B cell (primary cell): ENCODE measurements at regions not wholly inside any gene's neighbourhood (a gene's known extent, or its start where the extent isn't known, plus 50 kb on each side); places are given as distances from the start of the nearest gene placed in this dataset.

Experiments used
- ATAC-seq: fragments of 200-7000 bp; cut with Tn5 transposase; one replicate; pipeline ENCODE4 v1.10.0; 2021; ENCODE audit warnings: low read depth, mild to moderate bottlenecking, moderate number of reproducible peaks, moderate library complexity
- CTCF ChIA-PET: fragments of 350-600 bp; sonication (Branson Sonifier 250); formaldehyde crosslinking; loops from one replicate; lab custom pipeline; 2021; ENCODE audit warnings: antibody characterized with exemption, inconsistent platforms; lab: Charles Lee
- POLR2A ChIA-PET: fragments of 350-600 bp; sonication (Branson Sonifier 250); formaldehyde crosslinking; loops from one replicate; lab custom pipeline; 2021; ENCODE audit warnings: antibody characterized with exemption; lab: Charles Lee
- DNase-seq: peaks from one replicate; pipeline ENCODE4 v3.0.0; 2013
- H2AFZ ChIP-seq: 2 replicates; pipeline ENCODE4 v1.6.1; 2012; ENCODE audit warnings: mild to moderate bottlenecking, low read depth, low read length; ENCODE audit not compliant: insufficient read depth, poor library complexity, severe bottlenecking
- H3K27ac ChIP-seq, 2 donors: 1 replicate in 1 of 2; 2 replicates in 1 of 2; pipeline ENCODE4 v1.5.1; 2012 to 2013; ENCODE audit warnings: low read length in 2 of 2, mild to moderate bottlenecking in 2 of 2, moderate library complexity in 1 of 2
- H3K27me3 ChIP-seq, 4 experiments: fragments of 200-600 bp in 1 of 4; sonication (generic) in 1 of 4; replicated peaks in 1 of 4; 1 replicate in 2 of 4; 2 replicates in 2 of 4; pipeline versions ENCODE4 v1.6.1 to v1.7.0; 2013 to 2016; ENCODE audit warnings: low read length in 3 of 4, mild to moderate bottlenecking in 2 of 4, mixed read lengths in 1 of 4, moderate library complexity in 1 of 4; ENCODE audit not compliant: insufficient read depth in 4 of 4, control insufficient read depth in 3 of 4; ENCODE audit errors: control extremely low read depth in 1 of 4
- H3K36me3 ChIP-seq, 2 experiments: replicated peaks in 1 of 2; 1 replicate in 1 of 2; 2 replicates in 1 of 2; pipeline versions ENCODE4 v1.6.1 to v1.7.1; 2013; ENCODE audit warnings: low read length in 1 of 2; ENCODE audit not compliant: insufficient read depth in 2 of 2, control insufficient read depth in 1 of 2; ENCODE audit errors: control extremely low read depth in 1 of 2, extremely low read depth in 1 of 2
- H3K4me1 ChIP-seq, 2 donors: fragments of 200-600 bp in 1 of 2; sonication (generic) in 1 of 2; 1 replicate in 1 of 2; 2 replicates in 1 of 2; pipeline versions ENCODE4 v1.5.1 to v1.6.1; 2013 to 2017; ENCODE audit warnings: low read length in 2 of 2; ENCODE audit not compliant: control insufficient read depth in 2 of 2, insufficient read depth in 2 of 2
- H3K4me2 ChIP-seq: replicated peaks from 2 replicates; pipeline ENCODE3; 2012; ENCODE audit warnings: mild to moderate bottlenecking, low read depth, low read length; ENCODE audit not compliant: poor library complexity, severe bottlenecking
- H3K4me3 ChIP-seq, 5 experiments: fragments of 200-600 bp in 1 of 5; sonication (generic) in 1 of 5; 1 replicate in 3 of 5; 2 replicates in 2 of 5; pipeline versions ENCODE4 v1.5.1 to v1.7.0; 2011 to 2016; ENCODE audit warnings: low read length in 4 of 5, mild to moderate bottlenecking in 4 of 5, low read depth in 2 of 5, control low read depth in 1 of 5, moderate library complexity in 1 of 5; ENCODE audit not compliant: insufficient read depth in 1 of 5; ENCODE audit errors: control extremely low read depth in 1 of 5, extremely low read depth in 1 of 5
- H3K79me2 ChIP-seq: fragments of 200-600 bp; sonication (generic); one replicate; pipeline ENCODE4 v1.6.0; 2016; ENCODE audit warnings: low read length; ENCODE audit not compliant: control insufficient read depth, insufficient read depth
- H3K9ac ChIP-seq: fragments of 200-600 bp; sonication (generic); 2 replicates; pipeline ENCODE4 v1.6.1; 2017; ENCODE audit warnings: mild to moderate bottlenecking, low read length, moderate library complexity
- H3K9me3 ChIP-seq, 3 donors: one replicate each; pipeline versions ENCODE4 v1.6.1 to v1.7.1; 2013; ENCODE audit warnings: low read length in 2 of 3; ENCODE audit not compliant: control insufficient read depth in 2 of 3, insufficient read depth in 1 of 3; ENCODE audit errors: control extremely low read depth in 1 of 3
- H4K20me1 ChIP-seq: 2 replicates; pipeline ENCODE4 v1.6.0; 2012; ENCODE audit warnings: mild to moderate bottlenecking, low read length; ENCODE audit not compliant: insufficient read depth, control insufficient read depth, poor library complexity, severe bottlenecking
- H3K27ac Mint-ChIP-seq: one replicate; pipeline ENCODE4 v1.8.0; 2021; ENCODE audit warnings: mixed read lengths
- H3K27me3 Mint-ChIP-seq: one replicate; pipeline ENCODE4 v1.8.0; 2021; ENCODE audit warnings: mixed read lengths
- H3K4me1 Mint-ChIP-seq: one replicate; pipeline ENCODE4 v1.8.0; 2021; ENCODE audit warnings: mixed read lengths
- H3K4me3 Mint-ChIP-seq: one replicate; pipeline ENCODE4 v1.8.0; 2021; ENCODE audit warnings: mixed read lengths
- H3K9me3 Mint-ChIP-seq: one replicate; pipeline ENCODE4 v1.8.0; 2022; ENCODE audit warnings: mixed read lengths; ENCODE audit not compliant: insufficient read depth
- CTCF ChIP-seq: fragments of 200-600 bp; IDR thresholded peaks from one replicate; pipeline ENCODE4 v1.8.0; 2022; ENCODE audit warnings: antibody characterized with exemption, mild to moderate bottlenecking
- EZH2 ChIP-seq: IDR thresholded peaks from 2 replicates; pipeline ENCODE4 v1.6.1; 2012; ENCODE audit warnings: borderline replicate concordance, low read depth, mild to moderate bottlenecking, moderate library complexity, low read length; ENCODE audit not compliant: insufficient read depth, poor library complexity, severe bottlenecking
- WGBS: methylation state at CpG from one replicate; pipeline ENCODE4 v1.1.5; 2013; ENCODE audit warnings: missing lambda C conversion rate; ENCODE audit not compliant: insufficient coverage; 5-methylcytosine and 5-hydroxymethylcytosine counted together
- intact Hi-C: fragments of 100-400 bp; cut with micrococcal nuclease; formaldehyde crosslinking; loops from one replicate; pipeline ENCODE4 v1.10.0; 2022

GRCh38 chr11:42647993-42648392 is 663.8 kb upstream of the API5 start:
- Histone ChIP-seq H3K9me3 (no peaks in the 10 kb centered on the region), H3K9ac (no peak overlapping the region), H3K4me3 (no peak overlapping the region), H2AFZ (no peak overlapping the region), H3K4me1 (no peaks in the 10 kb centered on the region), H3K36me3 (no peaks in the 10 kb centered on the region), H3K4me2 (no peak overlapping the region), H3K79me2 (no peaks in the 10 kb centered on the region), H4K20me1 (no peaks in the 10 kb centered on the region), H3K27ac (no peak overlapping the region), H3K27me3 (no peaks in the 10 kb centered on the region)
- Mint-ChIP-seq H3K4me3 (no peak overlapping the region), H3K27ac (no peak overlapping the region), H3K9me3 (peaks cover 2% of the 10 kb centered on the region), H3K4me1 (no peaks in the 10 kb centered on the region), H3K27me3 (no peaks in the 10 kb centered on the region)
- intact Hi-C loops, result no loop called here
- DNase-seq (no peak), ATAC-seq (no peak)
- WGBS, result 78% methylated on average over 1 of the region's 3 CpGs
- POLR2A ChIA-PET, result no interaction called here
- TF ChIP-seq EZH2 (no peak), CTCF (no peak)
- CTCF ChIA-PET, result no interaction called here

GRCh38 chr11:42651621-42652020 is 660.2 kb upstream of the API5 start:
- ATAC-seq (no peak), DNase-seq (no peak)
- H3K36me3 ChIP-seq, result no peaks in the 10 kb centered on the region
- H3K27ac Mint-ChIP-seq, result no peak overlapping the region
- peaks cover 2% of the 10 kb centered on the region for H3K9me3 Mint-ChIP-seq
- H3K4me1 ChIP-seq, result no peaks in the 10 kb centered on the region
- no peaks in the 10 kb centered on the region for H3K4me1 Mint-ChIP-seq
- no peak overlapping the region for H3K27ac ChIP-seq
- ChIA-PET POLR2A (no interaction called here), CTCF (no interaction called here)
- no peak overlapping the region for H3K4me2 ChIP-seq
- intact Hi-C loops, result no loop called here
- H4K20me1 ChIP-seq, result no peaks in the 10 kb centered on the region
- no peaks in the 10 kb centered on the region for H3K27me3 ChIP-seq
- H3K79me2 ChIP-seq, result no peaks in the 10 kb centered on the region
- no peak overlapping the region for H3K9ac ChIP-seq
- TF ChIP-seq CTCF, result no peak
- no peak for TF ChIP-seq EZH2
- no peak overlapping the region for H3K4me3 ChIP-seq
- no peaks in the 10 kb centered on the region for H3K9me3 ChIP-seq
- H3K4me3 Mint-ChIP-seq, result no peak overlapping the region
- no peaks in the 10 kb centered on the region for H3K27me3 Mint-ChIP-seq
- no peak overlapping the region for H2AFZ ChIP-seq
